Neural progenitor cell (in vitro differentiated cells): ENCODE measurements at regions not wholly inside any gene's neighbourhood (a gene's known extent, or its start where the extent isn't known, plus 50 kb on each side); places are given as distances from the start of the nearest gene placed in this dataset.

Experiments used
- DNase-seq: peaks from one replicate; pipeline ENCODE4 v3.0.0-alpha.2; 2016; ENCODE audit warnings: low spot score
- H2AFZ ChIP-seq: fragments of 200-600 bp; sonication (generic); replicated peaks from 2 replicates; pipeline ENCODE4 v1.6.1; 2016; ENCODE audit warnings: antibody characterized with exemption
- H3F3A ChIP-seq: fragments of 200-600 bp; sonication (generic); 2 replicates; pipeline ENCODE4 v1.6.1; 2016; ENCODE audit warnings: antibody characterized with exemption, low read depth
- H3K27ac ChIP-seq: fragments of 200-600 bp; sonication (generic); 2 replicates; pipeline ENCODE4 v1.5.1; 2016; ENCODE audit warnings: mild to moderate bottlenecking
- H3K27me3 ChIP-seq: fragments of 200-600 bp; sonication (generic); 2 replicates; pipeline ENCODE4 v1.6.1; 2016; ENCODE audit warnings: mild to moderate bottlenecking, moderate library complexity
- H3K36me3 ChIP-seq: fragments of 200-600 bp; sonication (generic); 2 replicates; pipeline ENCODE4 v1.5.1; 2016
- H3K4me1 ChIP-seq: fragments of 200-600 bp; sonication (generic); 2 replicates; pipeline ENCODE4 v1.6.1; 2016; ENCODE audit warnings: mixed run types
- H3K4me2 ChIP-seq: fragments of 200-600 bp; sonication (generic); 2 replicates; pipeline ENCODE4 v1.6.1; 2016
- H3K4me3 ChIP-seq: fragments of 200-600 bp; sonication (generic); 2 replicates; pipeline ENCODE4 v1.5.1; 2016
- H3K79me2 ChIP-seq: fragments of 200-600 bp; sonication (generic); 2 replicates; pipeline ENCODE4 v1.6.1; 2016; ENCODE audit warnings: low read depth
- H3K9ac ChIP-seq: fragments of 200-600 bp; sonication (generic); 2 replicates; pipeline ENCODE4 v1.6.1; 2016
- H3K9me3 ChIP-seq: fragments of 200-600 bp; sonication (generic); 2 replicates; pipeline ENCODE4 v1.5.1; 2016; ENCODE audit warnings: low read depth
- H4K20me1 ChIP-seq: fragments of 200-600 bp; sonication (generic); 2 replicates; pipeline ENCODE4 v1.6.1; 2016; ENCODE audit warnings: low read depth
- H3K27ac Mint-ChIP-seq: 3 replicates; pipeline ENCODE4 v1.8.0; 2021; ENCODE audit warnings: mixed read lengths
- H3K27me3 Mint-ChIP-seq: 2 replicates; pipeline ENCODE4 v1.8.0; 2022; ENCODE audit warnings: low read depth, mild to moderate bottlenecking, inconsistent platforms, moderate library complexity, mixed read lengths; ENCODE audit not compliant: insufficient read depth
- H3K36me3 Mint-ChIP-seq: 3 replicates; pipeline ENCODE4 v1.8.0; 2021; ENCODE audit warnings: mixed read lengths
- H3K4me1 Mint-ChIP-seq: 3 replicates; pipeline ENCODE4 v1.8.0; 2021; ENCODE audit warnings: mixed read lengths
- H3K4me3 Mint-ChIP-seq: 3 replicates; pipeline ENCODE4 v1.8.0; 2021; ENCODE audit warnings: mild to moderate bottlenecking, moderate library complexity, mixed read lengths
- H3K9me3 Mint-ChIP-seq: 3 replicates; pipeline ENCODE4 v1.8.0; 2020; ENCODE audit warnings: mixed read lengths
- EZH2 ChIP-seq: fragments of 200-600 bp; sonication (generic); IDR thresholded peaks from 2 replicates; pipeline ENCODE4 v1.6.1; 2017; ENCODE audit warnings: antibody characterized with exemption, mild to moderate bottlenecking, moderate library complexity
- EZH2phosphoT487 ChIP-seq: fragments of 200-600 bp; sonication (generic); IDR thresholded peaks from 2 replicates; pipeline ENCODE4 v1.6.1; 2017; ENCODE audit warnings: antibody characterized with exemption
- TF ChIP-seq, protein P1 (sequence below): fragments of 200-600 bp; sonication (generic); IDR thresholded peaks from 2 replicates; pipeline ENCODE4 v1.5.1; 2017; ENCODE audit warnings: antibody characterized with exemption, mild to moderate bottlenecking

DNA sequence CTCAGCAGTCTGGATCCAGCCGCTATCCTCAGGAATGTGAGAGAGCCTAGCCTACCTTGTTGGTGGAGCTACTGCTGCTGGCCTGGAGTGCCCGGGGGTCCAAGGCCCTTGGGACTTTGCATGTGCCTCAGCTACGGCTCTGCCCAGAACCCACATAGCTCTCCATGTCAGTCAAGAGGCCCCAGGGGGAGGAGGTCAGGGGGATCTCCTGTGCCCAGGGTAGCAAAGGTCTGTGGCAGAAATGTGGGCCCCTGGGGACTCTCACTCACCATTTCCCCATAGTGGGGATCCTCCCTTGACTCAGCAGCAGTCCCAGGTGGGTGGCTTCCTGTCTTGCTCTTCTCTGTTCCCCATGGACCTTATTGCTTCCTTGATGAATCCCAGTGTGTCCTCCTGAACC lies 342.7 kb upstream of the CHAC2 start:
- Mint-ChIP-seq H3K27ac (no peak overlapping the region), H3K4me3 (no peak overlapping the region), H3K9me3 (no peaks in the 10 kb centered on the region), H3K27me3 (no peaks in the 10 kb centered on the region), H3K36me3 (no peaks in the 10 kb centered on the region), H3K4me1 (no peaks in the 10 kb centered on the region)
- Histone ChIP-seq H3K9me3 (no peaks in the 10 kb centered on the region), H3K27ac (no peak overlapping the region), H3K27me3 (no peaks in the 10 kb centered on the region), H3K79me2 (no peaks in the 10 kb centered on the region), H3K4me2 (no peak overlapping the region), H3K9ac (no peak overlapping the region), H2AFZ (no peak overlapping the region), H3K4me3 (no peak overlapping the region), H3K36me3 (no peaks in the 10 kb centered on the region), H3K4me1 (no peaks in the 10 kb centered on the region), H3F3A (no peaks in the 10 kb centered on the region), H4K20me1 (no peaks in the 10 kb centered on the region)
- TF ChIP-seq EZH2phosphoT487: no peak
- TF ChIP-seq, protein P1, sequence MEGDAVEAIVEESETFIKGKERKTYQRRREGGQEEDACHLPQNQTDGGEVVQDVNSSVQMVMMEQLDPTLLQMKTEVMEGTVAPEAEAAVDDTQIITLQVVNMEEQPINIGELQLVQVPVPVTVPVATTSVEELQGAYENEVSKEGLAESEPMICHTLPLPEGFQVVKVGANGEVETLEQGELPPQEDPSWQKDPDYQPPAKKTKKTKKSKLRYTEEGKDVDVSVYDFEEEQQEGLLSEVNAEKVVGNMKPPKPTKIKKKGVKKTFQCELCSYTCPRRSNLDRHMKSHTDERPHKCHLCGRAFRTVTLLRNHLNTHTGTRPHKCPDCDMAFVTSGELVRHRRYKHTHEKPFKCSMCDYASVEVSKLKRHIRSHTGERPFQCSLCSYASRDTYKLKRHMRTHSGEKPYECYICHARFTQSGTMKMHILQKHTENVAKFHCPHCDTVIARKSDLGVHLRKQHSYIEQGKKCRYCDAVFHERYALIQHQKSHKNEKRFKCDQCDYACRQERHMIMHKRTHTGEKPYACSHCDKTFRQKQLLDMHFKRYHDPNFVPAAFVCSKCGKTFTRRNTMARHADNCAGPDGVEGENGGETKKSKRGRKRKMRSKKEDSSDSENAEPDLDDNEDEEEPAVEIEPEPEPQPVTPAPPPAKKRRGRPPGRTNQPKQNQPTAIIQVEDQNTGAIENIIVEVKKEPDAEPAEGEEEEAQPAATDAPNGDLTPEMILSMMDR: no peak
- no peak for TF ChIP-seq EZH2
- DNase-seq: no peak

DNA sequence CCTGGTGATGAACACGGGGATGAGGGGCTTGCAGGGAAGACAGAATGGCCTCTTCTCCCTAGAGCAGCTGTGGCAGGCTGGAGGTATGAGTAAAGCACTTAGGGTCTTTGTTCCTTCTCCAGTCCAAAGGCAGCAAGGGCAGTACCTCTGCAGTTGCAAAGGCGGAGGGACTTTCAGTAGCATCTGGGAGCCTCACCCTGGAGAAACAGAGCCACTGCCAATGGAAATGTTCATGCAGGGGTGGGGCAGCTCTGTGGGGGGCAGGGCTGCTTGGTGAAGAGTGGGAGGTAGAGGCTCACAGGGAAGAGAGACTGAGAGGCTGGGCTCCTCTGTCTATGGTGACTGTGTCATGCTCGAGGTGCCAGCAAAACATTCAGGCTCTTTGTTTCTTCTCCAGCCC lies 344.1 kb upstream of the CHAC2 start:
- peak overlapping the region; percentile 73 for H2AFZ ChIP-seq
- no peaks in the 10 kb centered on the region for H3K27me3 Mint-ChIP-seq
- no peaks in the 10 kb centered on the region for H3K36me3 Mint-ChIP-seq

DNA sequence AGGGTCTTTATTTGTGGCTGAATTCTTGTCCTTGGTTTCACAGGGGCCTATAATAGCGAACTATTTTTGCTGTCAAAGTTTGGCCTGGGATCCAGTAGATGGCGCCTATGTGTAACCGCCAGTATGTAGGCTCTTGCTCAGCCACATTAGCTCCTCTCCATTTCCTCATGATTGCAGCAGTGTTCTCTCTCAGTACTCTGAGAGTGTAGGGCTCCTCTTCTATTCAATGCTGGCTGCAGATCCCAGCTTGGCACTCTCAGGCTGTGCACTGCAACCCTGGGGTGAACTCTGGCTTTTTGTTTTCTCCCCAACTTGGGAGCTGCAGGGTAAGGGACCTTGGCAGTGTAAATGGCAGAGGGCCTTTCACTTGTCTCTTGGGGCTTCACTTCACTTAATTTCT lies 344.6 kb upstream of the CHAC2 start:
- H3K79me2 ChIP-seq: no peaks in the 10 kb centered on the region
- Mint-ChIP-seq H3K27ac (no peak overlapping the region), H3K9me3 (no peaks in the 10 kb centered on the region), H3K4me3 (no peak overlapping the region), H3K27me3 (no peaks in the 10 kb centered on the region), H3K36me3 (no peaks in the 10 kb centered on the region), H3K4me1 (no peaks in the 10 kb centered on the region)
- no peak overlapping the region for H3K27ac ChIP-seq
- H3F3A ChIP-seq: no peaks in the 10 kb centered on the region
- no peaks in the 10 kb centered on the region for H3K27me3 ChIP-seq
- no peak overlapping the region for H3K9ac ChIP-seq
- H4K20me1 ChIP-seq: no peaks in the 10 kb centered on the region
- TF ChIP-seq EZH2 (no peak), EZH2phosphoT487 (no peak)
- TF ChIP-seq, protein P1: peak; percentile 66
- H3K4me3 ChIP-seq: no peak overlapping the region
- H3K4me1 ChIP-seq: no peaks in the 10 kb centered on the region
- peak overlapping the region; percentile 73 for H2AFZ ChIP-seq
- peak; percentile 66 for DNase-seq
- no peaks in the 10 kb centered on the region for H3K9me3 ChIP-seq
- no peak overlapping the region for H3K4me2 ChIP-seq
- no peaks in the 10 kb centered on the region for H3K36me3 ChIP-seq

More for the DNA sequence above, 344.1 kb upstream of the CHAC2 start:
- H3K4me1 ChIP-seq: no peaks in the 10 kb centered on the region
- Mint-ChIP-seq H3K27ac (no peak overlapping the region), H3K4me1 (no peaks in the 10 kb centered on the region), H3K4me3 (no peak overlapping the region), H3K9me3 (no peaks in the 10 kb centered on the region)
- no peak overlapping the region for H3K4me3 ChIP-seq
- no peak overlapping the region for H3K4me2 ChIP-seq
- no peak overlapping the region for H3K9ac ChIP-seq
- no peaks in the 10 kb centered on the region for H3F3A ChIP-seq
- H3K36me3 ChIP-seq: no peaks in the 10 kb centered on the region
- no peaks in the 10 kb centered on the region for H3K79me2 ChIP-seq
- DNase-seq: no peak
- no peak overlapping the region for H3K27ac ChIP-seq
- no peaks in the 10 kb centered on the region for H3K27me3 ChIP-seq
- H3K9me3 ChIP-seq: no peaks in the 10 kb centered on the region
- no peaks in the 10 kb centered on the region for H4K20me1 ChIP-seq
- no peak for TF ChIP-seq EZH2
- no peak for TF ChIP-seq EZH2phosphoT487
- TF ChIP-seq, protein P1: no peak

DNA sequence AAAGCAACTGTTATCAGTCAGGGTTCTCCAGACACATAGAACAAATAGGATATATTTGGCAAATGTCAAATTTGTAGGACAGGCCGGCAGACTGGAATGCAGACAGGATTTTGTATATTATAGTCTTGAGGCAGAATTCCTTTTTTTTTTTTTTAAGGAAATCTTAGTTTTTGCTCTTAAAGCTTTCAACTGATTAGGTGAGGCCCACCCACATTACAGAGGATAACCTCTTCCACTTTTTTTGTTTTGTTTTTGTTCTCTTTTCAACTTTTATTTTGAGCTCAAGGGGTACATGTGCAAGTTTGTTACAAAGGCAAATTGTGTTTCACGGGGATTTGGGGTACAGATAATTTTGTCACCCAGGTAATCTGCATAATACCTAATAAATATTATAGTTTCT lies 350.2 kb upstream of the CHAC2 start:
- no peaks in the 10 kb centered on the region for H3K36me3 Mint-ChIP-seq
- no peaks in the 10 kb centered on the region for H3K27me3 Mint-ChIP-seq
- Histone ChIP-seq H3K4me2 (no peak overlapping the region), H3K27ac (no peak overlapping the region), H3K79me2 (no peaks in the 10 kb centered on the region), H3K36me3 (no peaks in the 10 kb centered on the region), H3K4me3 (no peak overlapping the region), H4K20me1 (no peaks in the 10 kb centered on the region), H2AFZ (no peak overlapping the region), H3F3A (no peaks in the 10 kb centered on the region), H3K9me3 (no peaks in the 10 kb centered on the region), H3K9ac (no peak overlapping the region), H3K4me1 (no peaks in the 10 kb centered on the region), H3K27me3 (no peaks in the 10 kb centered on the region)
- no peaks in the 10 kb centered on the region for H3K4me1 Mint-ChIP-seq
- peaks cover 5% of the 10 kb centered on the region for H3K9me3 Mint-ChIP-seq
- H3K27ac Mint-ChIP-seq: no peak overlapping the region
- TF ChIP-seq EZH2phosphoT487 (no peak), EZH2 (no peak)
- TF ChIP-seq, protein P1: no peak
- H3K4me3 Mint-ChIP-seq: no peak overlapping the region
- DNase-seq: no peak
